ENCODE measurements at regions not wholly inside any gene's neighbourhood (a gene's known extent, or its start where the extent isn't known, plus 50 kb on each side); places are given as distances from the start of the nearest gene placed in this dataset.
"Not testable (repeated sequence)": the region's sequence is repeated elsewhere in the genome, so short reads cannot be mapped to it uniquely, and the experiment has no call there.

DNA sequence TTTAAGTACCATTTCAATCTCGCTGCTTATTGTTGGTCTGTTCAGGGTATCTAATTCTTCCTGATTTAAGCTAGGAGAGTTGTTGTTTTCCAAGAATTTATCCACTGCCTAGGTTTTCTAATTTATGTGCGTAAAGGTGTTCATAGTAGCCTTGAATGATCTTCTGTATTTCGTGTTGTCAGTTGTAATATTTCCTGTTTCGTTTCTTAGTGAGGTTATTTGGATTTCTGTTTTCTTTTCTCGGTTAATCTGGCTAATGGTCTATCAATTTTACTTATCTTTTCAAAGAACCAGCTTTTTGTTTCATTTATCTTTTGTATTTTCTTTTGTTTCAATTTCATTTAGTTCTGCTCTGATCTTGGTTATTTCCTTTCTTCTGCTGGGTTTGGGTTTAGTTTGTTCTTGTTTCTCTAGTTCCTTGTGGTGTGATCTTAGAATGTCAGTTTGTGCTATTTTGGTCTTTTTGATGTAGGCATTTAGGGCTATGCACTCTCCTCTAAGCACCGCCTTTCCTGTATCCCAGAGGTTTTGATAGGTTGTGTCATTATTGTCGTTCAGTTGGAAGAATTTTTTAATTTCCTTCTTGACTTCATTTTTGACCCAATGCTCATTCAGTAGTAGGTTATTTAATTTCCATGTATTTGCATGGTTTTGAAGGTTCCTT lies 92.5 kb upstream of the CSRP2 start:
- not testable (repeated sequence) for H3K27ac ChIP-seq

DNA sequence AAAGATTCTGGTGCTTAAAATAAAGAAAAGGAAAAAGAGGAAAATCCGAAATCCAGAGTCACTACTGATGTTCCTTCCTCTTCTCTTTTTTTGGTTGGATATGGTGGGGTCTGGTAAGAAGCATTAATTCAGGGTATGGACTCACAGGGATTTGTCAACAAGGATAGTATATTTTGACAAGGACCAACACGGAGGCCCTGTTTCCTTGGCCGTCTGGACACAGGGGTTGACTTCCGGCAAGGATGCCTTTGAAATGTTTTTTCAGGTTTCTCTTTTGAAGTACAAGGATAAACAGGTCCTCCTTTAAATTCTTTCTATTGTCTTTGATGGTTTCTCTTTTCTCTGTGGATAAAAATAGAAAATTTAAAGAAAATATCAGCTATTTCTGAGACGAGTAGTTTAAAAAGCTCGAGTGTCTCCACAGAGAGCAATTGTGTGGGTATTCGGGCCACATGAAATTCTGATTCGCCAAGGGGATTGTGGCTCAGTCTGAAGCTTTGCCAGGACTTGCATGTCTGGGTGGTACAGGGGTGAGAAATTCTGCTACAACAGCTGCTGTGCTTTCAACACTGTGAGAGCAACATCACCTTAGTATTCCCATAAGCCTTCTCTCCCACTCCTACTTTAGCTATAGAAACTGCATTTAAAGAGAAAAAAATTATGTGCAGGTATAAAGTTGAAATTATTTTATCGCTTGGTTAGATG lies 88.5 kb upstream of the CSRP2 start:
- TF ChIP-seq, protein P1, sequence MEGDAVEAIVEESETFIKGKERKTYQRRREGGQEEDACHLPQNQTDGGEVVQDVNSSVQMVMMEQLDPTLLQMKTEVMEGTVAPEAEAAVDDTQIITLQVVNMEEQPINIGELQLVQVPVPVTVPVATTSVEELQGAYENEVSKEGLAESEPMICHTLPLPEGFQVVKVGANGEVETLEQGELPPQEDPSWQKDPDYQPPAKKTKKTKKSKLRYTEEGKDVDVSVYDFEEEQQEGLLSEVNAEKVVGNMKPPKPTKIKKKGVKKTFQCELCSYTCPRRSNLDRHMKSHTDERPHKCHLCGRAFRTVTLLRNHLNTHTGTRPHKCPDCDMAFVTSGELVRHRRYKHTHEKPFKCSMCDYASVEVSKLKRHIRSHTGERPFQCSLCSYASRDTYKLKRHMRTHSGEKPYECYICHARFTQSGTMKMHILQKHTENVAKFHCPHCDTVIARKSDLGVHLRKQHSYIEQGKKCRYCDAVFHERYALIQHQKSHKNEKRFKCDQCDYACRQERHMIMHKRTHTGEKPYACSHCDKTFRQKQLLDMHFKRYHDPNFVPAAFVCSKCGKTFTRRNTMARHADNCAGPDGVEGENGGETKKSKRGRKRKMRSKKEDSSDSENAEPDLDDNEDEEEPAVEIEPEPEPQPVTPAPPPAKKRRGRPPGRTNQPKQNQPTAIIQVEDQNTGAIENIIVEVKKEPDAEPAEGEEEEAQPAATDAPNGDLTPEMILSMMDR (conservative IDR thresholded peaks at IDR 0.05): no peak
- no peak overlapping the region for H3K27ac ChIP-seq

DNA sequence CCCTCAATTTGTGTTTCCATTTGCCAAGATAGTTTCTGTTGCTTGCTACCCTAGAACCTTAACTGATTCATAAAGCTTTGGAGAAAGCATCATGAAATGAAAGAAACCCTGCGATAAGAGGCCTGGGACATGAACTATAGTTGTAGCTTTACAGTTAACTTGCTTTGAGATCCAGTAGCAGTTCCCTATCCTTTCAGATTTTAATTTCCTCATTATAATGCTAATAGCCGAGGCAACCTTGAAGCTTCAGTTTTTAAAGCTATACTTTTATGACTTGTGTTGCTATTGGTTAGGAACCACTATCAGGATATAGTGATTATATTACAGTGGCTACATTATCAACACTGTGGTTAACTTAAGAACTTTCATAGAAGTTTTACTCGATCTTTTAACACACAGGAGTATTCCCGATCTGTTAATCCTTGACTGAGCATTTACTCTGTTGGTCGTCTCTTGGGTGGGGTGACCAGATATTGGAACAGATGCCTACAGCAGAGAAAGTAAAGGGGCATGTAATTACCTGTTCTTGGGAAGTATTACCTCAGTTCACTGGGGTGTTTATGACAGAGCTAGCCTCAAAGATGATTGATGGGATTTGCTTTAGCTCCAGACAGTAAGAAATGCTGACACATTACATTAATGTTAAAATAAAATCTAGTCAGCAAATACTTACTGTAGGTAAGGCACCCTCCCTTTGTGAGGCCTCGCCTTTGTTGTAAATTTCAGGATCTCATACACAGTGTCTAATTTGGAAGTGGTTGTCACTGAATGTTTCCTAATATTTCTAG lies 86.2 kb upstream of the CSRP2 start:
- TF ChIP-seq, protein P1 (conservative IDR thresholded peaks at IDR 0.05): no peak
- no peak overlapping the region for H3K27ac ChIP-seq

DNA sequence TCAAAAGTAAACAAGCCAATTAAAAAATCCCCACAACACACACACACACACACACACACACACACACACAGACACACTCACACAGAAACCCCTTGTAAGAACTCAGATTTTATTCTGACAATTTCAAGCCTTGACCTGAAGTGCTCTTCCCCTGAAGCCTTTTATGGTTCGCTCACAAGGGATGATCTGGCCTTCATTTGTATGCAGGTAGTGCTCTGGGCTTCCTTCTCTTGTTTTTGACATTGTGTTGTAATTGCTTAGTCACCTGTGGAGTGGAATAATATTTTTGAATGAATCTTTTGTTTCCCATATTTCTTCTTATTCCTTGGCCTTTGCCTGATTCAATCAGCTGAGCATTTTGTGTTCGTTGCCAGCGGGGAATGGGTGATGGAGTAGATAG lies 83.3 kb upstream of the CSRP2 start:
- H3K27ac ChIP-seq: no peak overlapping the region
- TF ChIP-seq, protein P1 (conservative IDR thresholded peaks at IDR 0.05): no peak

DNA sequence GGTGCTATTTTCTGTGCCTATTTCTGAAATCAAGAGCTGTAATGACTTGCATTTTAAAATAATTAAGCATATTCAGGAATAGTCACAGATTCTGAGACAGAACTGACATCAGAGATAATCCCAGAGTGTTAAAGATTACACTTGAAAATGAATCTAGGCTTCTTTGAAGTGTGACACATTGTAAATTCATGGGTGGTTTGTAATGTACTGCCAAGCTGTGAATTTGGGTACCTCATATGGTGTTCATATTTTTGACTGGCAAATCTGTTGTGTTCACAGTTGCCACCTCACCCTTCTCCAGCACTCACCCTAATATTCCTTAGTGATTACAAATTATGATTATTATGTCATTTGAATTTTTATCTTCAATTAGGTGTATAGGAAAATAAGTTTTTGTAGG lies 78.5 kb upstream of the CSRP2 start:
- no peak overlapping the region for H3K27ac ChIP-seq
- TF ChIP-seq, protein P1 (conservative IDR thresholded peaks at IDR 0.05): no peak

DNA sequence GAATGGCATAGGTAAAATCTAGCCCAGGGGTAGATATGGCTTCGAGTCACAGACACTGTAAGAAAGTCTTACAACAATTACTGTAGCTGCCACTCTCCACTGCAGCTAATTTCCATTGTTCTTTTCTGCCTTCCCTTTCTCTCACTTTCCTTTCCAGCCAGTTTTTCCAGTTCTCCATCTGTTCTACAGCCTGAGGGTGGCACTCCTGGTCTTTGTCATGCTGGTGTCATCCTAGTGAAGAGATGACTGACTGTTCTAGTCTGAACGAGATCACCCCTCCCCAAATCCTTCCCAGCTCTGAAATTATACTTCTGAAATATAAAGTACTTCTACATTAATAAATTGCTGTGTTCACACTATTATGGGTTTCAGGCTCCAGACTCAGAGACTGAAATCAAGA lies 74.2 kb upstream of the CSRP2 start:
- TF ChIP-seq, protein P1 (conservative IDR thresholded peaks at IDR 0.05): peak; percentile 80
- H3K27ac ChIP-seq: peak overlapping the region; percentile 40

DNA sequence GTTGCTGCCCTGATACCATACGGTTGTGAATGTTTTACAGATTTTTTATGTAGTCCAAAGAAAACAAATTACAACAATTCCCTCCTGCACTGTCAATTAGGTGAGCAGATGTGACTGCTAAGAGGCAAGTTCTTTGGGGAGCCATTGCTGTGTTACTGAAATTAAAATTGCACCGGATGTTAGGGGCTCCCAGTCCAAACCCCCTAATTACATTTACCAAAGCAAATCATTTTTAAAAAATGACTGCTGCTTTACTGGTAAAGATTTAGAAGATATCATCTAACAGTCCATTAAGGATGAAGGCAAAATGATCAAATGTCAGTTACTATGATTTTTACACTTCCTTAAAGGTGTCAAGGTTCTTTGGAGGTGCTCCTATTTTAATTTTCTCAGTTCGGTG lies 70.1 kb upstream of the CSRP2 start:
- TF ChIP-seq, protein P1 (conservative IDR thresholded peaks at IDR 0.05): no peak
- no peak overlapping the region for H3K27ac ChIP-seq

All from VCaP (cell line).